ENCODE measurements at regions not wholly inside any gene's neighbourhood (a gene's known extent, or its start where the extent isn't known, plus 50 kb on each side); places are given as distances from the start of the nearest gene placed in this dataset.

- no peak for TF ChIP-seq CTCF (IDR thresholded peaks at IDR 0.05; ENCODE audit: insufficient read depth, low read depth, low read length)
- no peak for TF ChIP-seq EZH2 (IDR thresholded peaks at IDR 0.05; ENCODE audit: insufficient read depth, low read length)
Measured at GRCh38 chr14:97077253-97077653, 280.1 kb downstream of the VRK1 start.

All from astrocyte (in vitro differentiated cells and primary cell).